ENCODE measurements at regions not wholly inside any gene's neighbourhood (a gene's known extent, or its start where the extent isn't known, plus 50 kb on each side); places are given as distances from the start of the nearest gene placed in this dataset.

GRCh38 chr12:27162229-27162537, 79.8 kb upstream of the C12orf71 start:
- no peaks in the 10 kb centered on the region for H3K36me3 ChIP-seq (ENCODE audit: control insufficient read depth in 4 of 4, insufficient read depth in 4 of 4, low read length in 4 of 4)
- no peaks in the 10 kb centered on the region for H3K9me3 ChIP-seq (ENCODE audit: control insufficient read depth in 4 of 4, insufficient read depth in 3 of 4, low read length in 3 of 4)
- H3K9ac ChIP-seq (ENCODE audit: insufficient read depth in 1 of 2, low read length in 2 of 2): no peak overlapping the region
- no peak overlapping the region for H3K4me3 ChIP-seq
- no peaks in the 10 kb centered on the region for H3K4me1 ChIP-seq (ENCODE audit: control insufficient read depth in 5 of 5, insufficient read depth in 5 of 5, low read length in 5 of 5)
- ATAC-seq (ENCODE audit: insufficient read depth, low FRiP score): no peak
- no peak overlapping the region for H3K27ac ChIP-seq (ENCODE audit: low read depth in 1 of 2, low read length in 1 of 2)
- no peak for TF ChIP-seq CTCF (IDR thresholded peaks at IDR 0.05; ENCODE audit: control extremely low read depth, extremely low read depth)
- no peaks in the 10 kb centered on the region for H3K27me3 ChIP-seq (ENCODE audit: control insufficient read depth in 3 of 3, insufficient read depth in 3 of 3, low read length in 2 of 3)
- DNase-seq: no peak

- Histone ChIP-seq H3K9me3 (ENCODE audit: control insufficient read depth in 4 of 4, insufficient read depth in 3 of 4, low read length in 3 of 4) (no peaks in the 10 kb centered on the region), H3K4me1 (ENCODE audit: control insufficient read depth in 5 of 5, insufficient read depth in 5 of 5, low read length in 5 of 5) (no peaks in the 10 kb centered on the region), H3K4me3 (no peak overlapping the region), H3K27ac (ENCODE audit: low read depth in 1 of 2, low read length in 1 of 2) (no peak overlapping the region), H3K36me3 (ENCODE audit: control insufficient read depth in 4 of 4, insufficient read depth in 4 of 4, low read length in 4 of 4) (no peaks in the 10 kb centered on the region), H3K9ac (ENCODE audit: insufficient read depth in 1 of 2, low read length in 2 of 2) (no peak overlapping the region), H3K27me3 (ENCODE audit: control insufficient read depth in 3 of 3, insufficient read depth in 3 of 3, low read length in 2 of 3) (no peaks in the 10 kb centered on the region)
- TF ChIP-seq CTCF (IDR thresholded peaks at IDR 0.05; ENCODE audit: control extremely low read depth, extremely low read depth): no peak
- DNase-seq: no peak
- ATAC-seq (ENCODE audit: insufficient read depth, low FRiP score): no peak
- WGBS, 2 donors: 59 to 85% methylated on average over 3 of the region's 3 CpGs
Measured at GRCh38 chr12:27163048-27163715, 80.8 kb upstream of the C12orf71 start.

- H3K9ac ChIP-seq (ENCODE audit: insufficient read depth in 1 of 2, low read length in 2 of 2): no peak overlapping the region
- no peak for TF ChIP-seq CTCF (IDR thresholded peaks at IDR 0.05; ENCODE audit: control extremely low read depth, extremely low read depth)
- H3K27me3 ChIP-seq (ENCODE audit: control insufficient read depth in 3 of 3, insufficient read depth in 3 of 3, low read length in 2 of 3): no peaks in the 10 kb centered on the region
- no peaks in the 10 kb centered on the region for H3K36me3 ChIP-seq (ENCODE audit: control insufficient read depth in 4 of 4, insufficient read depth in 4 of 4, low read length in 4 of 4)
- no peak for DNase-seq
- no peaks in the 10 kb centered on the region for H3K4me1 ChIP-seq (ENCODE audit: control insufficient read depth in 5 of 5, insufficient read depth in 5 of 5, low read length in 5 of 5)
- H3K4me3 ChIP-seq: no peak overlapping the region
- ATAC-seq (ENCODE audit: insufficient read depth, low FRiP score): no peak
- H3K9me3 ChIP-seq (ENCODE audit: control insufficient read depth in 4 of 4, insufficient read depth in 3 of 4, low read length in 3 of 4): no peaks in the 10 kb centered on the region
- WGBS, 2 donors: 96% methylated on average over 1 of the region's 1 CpG
- H3K27ac ChIP-seq (ENCODE audit: low read depth in 1 of 2, low read length in 1 of 2): no peak overlapping the region
Measured at GRCh38 chr12:27163894-27164293, 80.2 kb upstream of the STK38L start.
